ENCODE measurements at regions not wholly inside any gene's neighbourhood (a gene's known extent, or its start where the extent isn't known, plus 50 kb on each side); places are given as distances from the start of the nearest gene placed in this dataset.

DNA sequence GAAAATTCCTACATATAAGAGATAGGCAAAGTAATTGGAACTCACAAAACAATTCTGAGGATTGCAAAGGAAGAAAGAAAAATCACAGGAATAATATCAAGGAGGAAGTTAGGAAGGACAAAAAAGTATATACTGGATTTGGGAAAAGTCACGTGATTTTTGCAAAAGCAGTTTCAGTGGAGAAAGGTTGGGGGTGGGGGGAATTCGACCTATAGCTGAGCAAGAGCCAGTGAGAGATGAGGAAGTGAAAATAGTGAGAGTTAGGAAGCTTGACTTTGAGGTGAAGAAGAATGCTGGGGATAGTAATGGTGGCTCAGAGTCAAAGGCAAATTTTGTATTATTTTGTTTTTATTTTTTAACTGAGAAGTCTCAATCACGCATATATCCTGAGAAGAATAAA is 438.0 kb upstream of the PMFBP1 start:
- TF ChIP-seq POLR2A (IDR thresholded peaks at IDR 0.05) = no peak
- TF ChIP-seq, protein P1, sequence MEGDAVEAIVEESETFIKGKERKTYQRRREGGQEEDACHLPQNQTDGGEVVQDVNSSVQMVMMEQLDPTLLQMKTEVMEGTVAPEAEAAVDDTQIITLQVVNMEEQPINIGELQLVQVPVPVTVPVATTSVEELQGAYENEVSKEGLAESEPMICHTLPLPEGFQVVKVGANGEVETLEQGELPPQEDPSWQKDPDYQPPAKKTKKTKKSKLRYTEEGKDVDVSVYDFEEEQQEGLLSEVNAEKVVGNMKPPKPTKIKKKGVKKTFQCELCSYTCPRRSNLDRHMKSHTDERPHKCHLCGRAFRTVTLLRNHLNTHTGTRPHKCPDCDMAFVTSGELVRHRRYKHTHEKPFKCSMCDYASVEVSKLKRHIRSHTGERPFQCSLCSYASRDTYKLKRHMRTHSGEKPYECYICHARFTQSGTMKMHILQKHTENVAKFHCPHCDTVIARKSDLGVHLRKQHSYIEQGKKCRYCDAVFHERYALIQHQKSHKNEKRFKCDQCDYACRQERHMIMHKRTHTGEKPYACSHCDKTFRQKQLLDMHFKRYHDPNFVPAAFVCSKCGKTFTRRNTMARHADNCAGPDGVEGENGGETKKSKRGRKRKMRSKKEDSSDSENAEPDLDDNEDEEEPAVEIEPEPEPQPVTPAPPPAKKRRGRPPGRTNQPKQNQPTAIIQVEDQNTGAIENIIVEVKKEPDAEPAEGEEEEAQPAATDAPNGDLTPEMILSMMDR (IDR thresholded peaks at IDR 0.05) = no peak

All from right lobe of liver (tissue), 4 donors.